Nephron (organoid): ENCODE measurements at regions not wholly inside any gene's neighbourhood (a gene's known extent, or its start where the extent isn't known, plus 50 kb on each side); places are given as distances from the start of the nearest gene placed in this dataset.
"Not testable (repeated sequence)": the region's sequence is repeated elsewhere in the genome, so short reads cannot be mapped to it uniquely, and the experiment has no call there.

ENCODE experiments used
- H3K27ac Mint-ChIP-seq, 3 experiments: 2 replicates each; pipeline ENCODE4 v1.8.0; 2020; ENCODE audit warnings: mixed read lengths in 3 of 3, mild to moderate bottlenecking in 2 of 3, moderate library complexity in 1 of 3
- H3K27me3 Mint-ChIP-seq: 2 replicates; pipeline ENCODE4 v1.8.0; 2021; ENCODE audit warnings: low read depth, mild to moderate bottlenecking, moderate library complexity, mixed read lengths
- H3K36me3 Mint-ChIP-seq: 2 replicates; pipeline ENCODE4 v1.8.0; 2020; ENCODE audit warnings: low read depth, mixed read lengths
- H3K4me1 Mint-ChIP-seq: 2 replicates; pipeline ENCODE4 v1.8.0; 2020; ENCODE audit warnings: mixed read lengths
- H3K4me3 Mint-ChIP-seq, 3 experiments: 2 replicates each; pipeline ENCODE4 v1.8.0; 2020; ENCODE audit warnings: mild to moderate bottlenecking in 3 of 3, mixed read lengths in 3 of 3, moderate library complexity in 2 of 3
- H3K9me3 Mint-ChIP-seq: 2 replicates; pipeline ENCODE4 v1.8.0; 2020; ENCODE audit warnings: mixed read lengths
- TF ChIP-seq, protein P1 (sequence below), 3 experiments: fragments of 200-600 bp; sonication (generic); IDR thresholded peaks; one replicate each; pipeline ENCODE4 v1.5.0; 2021; ENCODE audit warnings: antibody characterized with exemption in 3 of 3; ENCODE audit not compliant: unreplicated experiment in 3 of 3

DNA sequence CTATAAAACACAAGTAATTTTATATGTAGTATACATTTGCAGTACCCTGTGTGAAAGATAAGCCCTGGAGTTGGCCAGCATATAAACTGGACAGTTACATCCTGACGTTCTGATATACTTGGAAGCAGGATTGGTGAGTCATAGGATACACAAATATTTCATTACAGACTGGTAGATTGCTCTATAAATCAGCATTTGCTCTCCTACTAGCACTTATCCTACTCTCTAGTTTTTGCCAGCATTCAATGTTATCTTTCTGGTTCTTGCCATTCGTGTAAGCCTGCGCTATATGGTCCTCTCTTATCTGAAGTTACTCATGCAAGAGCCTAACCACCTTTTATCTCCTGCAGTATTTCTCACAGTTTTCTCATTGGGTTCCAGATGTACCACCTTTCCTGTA, 680.2 kb upstream of the MMS22L start:
- no peaks in the 10 kb centered on the region for H3K36me3 Mint-ChIP-seq
- no peak overlapping the region for H3K4me3 Mint-ChIP-seq
- H3K27ac Mint-ChIP-seq = no peak overlapping the region
- H3K27me3 Mint-ChIP-seq = no peaks in the 10 kb centered on the region
- no peaks in the 10 kb centered on the region for H3K4me1 Mint-ChIP-seq
- TF ChIP-seq, protein P1, sequence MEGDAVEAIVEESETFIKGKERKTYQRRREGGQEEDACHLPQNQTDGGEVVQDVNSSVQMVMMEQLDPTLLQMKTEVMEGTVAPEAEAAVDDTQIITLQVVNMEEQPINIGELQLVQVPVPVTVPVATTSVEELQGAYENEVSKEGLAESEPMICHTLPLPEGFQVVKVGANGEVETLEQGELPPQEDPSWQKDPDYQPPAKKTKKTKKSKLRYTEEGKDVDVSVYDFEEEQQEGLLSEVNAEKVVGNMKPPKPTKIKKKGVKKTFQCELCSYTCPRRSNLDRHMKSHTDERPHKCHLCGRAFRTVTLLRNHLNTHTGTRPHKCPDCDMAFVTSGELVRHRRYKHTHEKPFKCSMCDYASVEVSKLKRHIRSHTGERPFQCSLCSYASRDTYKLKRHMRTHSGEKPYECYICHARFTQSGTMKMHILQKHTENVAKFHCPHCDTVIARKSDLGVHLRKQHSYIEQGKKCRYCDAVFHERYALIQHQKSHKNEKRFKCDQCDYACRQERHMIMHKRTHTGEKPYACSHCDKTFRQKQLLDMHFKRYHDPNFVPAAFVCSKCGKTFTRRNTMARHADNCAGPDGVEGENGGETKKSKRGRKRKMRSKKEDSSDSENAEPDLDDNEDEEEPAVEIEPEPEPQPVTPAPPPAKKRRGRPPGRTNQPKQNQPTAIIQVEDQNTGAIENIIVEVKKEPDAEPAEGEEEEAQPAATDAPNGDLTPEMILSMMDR (IDR thresholded peaks at IDR 0.05; ENCODE audit: unreplicated experiment in 3 of 3) = no peak
- H3K9me3 Mint-ChIP-seq = no peaks in the 10 kb centered on the region

DNA sequence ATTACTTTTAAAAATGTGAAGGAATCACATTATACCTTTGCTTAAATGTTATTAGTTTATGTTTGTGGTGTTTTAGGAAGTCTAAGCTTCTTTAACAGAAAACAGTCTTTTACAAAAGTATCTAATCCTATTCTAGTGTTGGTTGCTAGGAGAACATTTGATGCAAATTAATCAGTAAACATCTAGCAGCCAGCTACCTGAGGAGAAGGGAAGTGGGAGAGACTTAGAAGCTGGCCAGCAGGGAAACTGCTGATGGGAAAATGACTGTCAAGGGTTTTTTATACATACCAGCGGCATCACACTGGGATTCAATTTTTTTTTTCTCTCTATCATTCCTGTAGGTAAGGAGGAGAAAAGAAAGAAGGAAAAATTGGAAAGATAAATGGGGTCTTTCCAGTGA, 686.0 kb upstream of the MMS22L start:
- H3K27ac Mint-ChIP-seq = no peak overlapping the region
- no peaks in the 10 kb centered on the region for H3K9me3 Mint-ChIP-seq
- H3K27me3 Mint-ChIP-seq = no peaks in the 10 kb centered on the region
- TF ChIP-seq, protein P1 (IDR thresholded peaks at IDR 0.05; ENCODE audit: unreplicated experiment in 3 of 3) = no peak
- H3K4me3 Mint-ChIP-seq = no peak overlapping the region
- H3K36me3 Mint-ChIP-seq = no peaks in the 10 kb centered on the region
- H3K4me1 Mint-ChIP-seq = no peaks in the 10 kb centered on the region

DNA sequence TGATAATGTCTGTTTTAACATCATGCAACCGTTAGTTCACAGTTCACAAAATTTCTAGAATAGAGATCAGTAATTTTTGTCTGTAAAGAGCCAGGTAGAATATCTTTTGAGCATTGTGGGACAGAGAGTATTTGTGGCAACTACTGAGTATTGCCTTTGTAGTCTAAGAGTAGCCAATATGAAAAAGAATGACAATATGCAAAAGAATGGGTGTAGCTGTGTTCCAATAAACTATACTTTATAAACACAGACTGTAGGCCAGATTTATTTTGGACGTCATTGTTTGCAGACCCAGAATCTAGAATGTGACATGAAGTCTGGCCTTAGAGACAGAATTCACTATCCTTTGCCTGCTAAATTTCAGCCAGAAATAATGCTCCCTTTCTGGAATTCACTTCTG, 694.1 kb upstream of the MMS22L start:
- Mint-ChIP-seq H3K27ac (no peak overlapping the region), H3K4me1 (no peaks in the 10 kb centered on the region), H3K36me3 (no peaks in the 10 kb centered on the region), H3K27me3 (no peaks in the 10 kb centered on the region), H3K4me3 (no peak overlapping the region), H3K9me3 (no peaks in the 10 kb centered on the region)
- TF ChIP-seq, protein P1 (IDR thresholded peaks at IDR 0.05; ENCODE audit: unreplicated experiment in 3 of 3) = no peak

DNA sequence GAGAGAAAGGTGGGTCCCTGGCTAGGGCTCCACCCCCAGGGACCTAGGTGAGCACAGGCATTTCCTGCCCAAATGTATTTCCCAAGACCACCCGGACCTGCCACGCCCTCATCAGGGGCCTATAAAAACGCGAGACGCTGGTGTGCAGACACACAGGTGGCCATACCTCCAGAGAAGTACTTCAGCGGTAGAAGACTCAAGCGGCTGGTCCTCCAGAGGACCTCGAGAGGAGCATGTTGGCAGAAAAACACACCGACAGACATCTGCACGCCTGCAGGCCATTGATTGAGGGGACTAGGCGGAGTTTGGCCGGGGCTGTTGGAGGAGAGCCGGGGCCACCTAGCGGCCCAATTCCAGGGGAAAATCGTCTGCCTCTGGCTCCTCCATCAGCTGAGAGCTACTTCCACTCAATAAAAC, 695.8 kb upstream of the MMS22L start:
- no peak overlapping the region for H3K27ac Mint-ChIP-seq
- H3K36me3 Mint-ChIP-seq = no peaks in the 10 kb centered on the region
- TF ChIP-seq, protein P1 (IDR thresholded peaks at IDR 0.05; ENCODE audit: unreplicated experiment in 3 of 3) = no peak
- H3K27me3 Mint-ChIP-seq = no peaks in the 10 kb centered on the region
- no peak overlapping the region for H3K4me3 Mint-ChIP-seq
- H3K4me1 Mint-ChIP-seq = no peaks in the 10 kb centered on the region
- no peaks in the 10 kb centered on the region for H3K9me3 Mint-ChIP-seq

DNA sequence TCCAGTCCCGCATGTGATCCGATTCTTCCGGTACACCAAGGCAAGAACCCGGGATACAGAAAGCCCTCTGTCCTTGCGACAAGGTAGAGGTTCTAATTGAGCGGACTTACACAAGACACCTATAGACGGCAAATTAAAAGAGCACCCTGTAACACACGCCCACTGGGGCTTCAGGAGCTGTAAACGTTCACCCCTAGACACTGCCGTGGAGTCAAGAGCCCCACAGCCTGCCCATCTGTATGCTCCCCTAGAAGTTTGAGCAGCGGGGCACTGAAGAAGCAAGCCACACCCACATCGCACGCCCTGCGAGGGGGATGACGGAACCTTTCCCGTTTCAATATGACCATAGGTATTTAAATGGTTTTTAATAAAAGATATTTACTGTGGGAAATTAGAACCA, 696.3 kb upstream of the MMS22L start:
- not testable (repeated sequence) for H3K27me3 Mint-ChIP-seq, H3K36me3 Mint-ChIP-seq, H3K27ac Mint-ChIP-seq, H3K4me1 Mint-ChIP-seq, H3K4me3 Mint-ChIP-seq, H3K9me3 Mint-ChIP-seq

DNA sequence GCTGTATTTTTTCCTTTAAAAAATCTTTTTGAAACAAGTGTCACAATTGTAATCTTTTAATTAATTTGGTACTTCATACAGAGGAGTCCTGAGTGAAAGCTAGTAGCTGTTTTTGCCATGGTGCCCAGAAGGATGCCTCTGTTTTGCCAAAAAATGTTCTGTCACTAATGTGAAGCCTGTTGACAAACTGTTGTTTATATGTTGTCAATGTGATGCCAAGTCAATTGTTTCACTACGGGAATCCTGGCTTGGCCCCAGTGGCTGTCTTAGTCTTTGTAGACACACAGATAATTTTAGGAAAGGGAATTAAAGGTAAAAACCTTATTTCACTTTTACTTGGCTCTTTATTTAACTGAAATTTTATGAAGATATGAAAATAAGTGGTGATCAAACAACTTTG, 706.4 kb upstream of the MMS22L start:
- no peaks in the 10 kb centered on the region for H3K27me3 Mint-ChIP-seq
- H3K4me1 Mint-ChIP-seq = no peaks in the 10 kb centered on the region
- no peaks in the 10 kb centered on the region for H3K9me3 Mint-ChIP-seq
- H3K36me3 Mint-ChIP-seq = no peaks in the 10 kb centered on the region
- H3K4me3 Mint-ChIP-seq = no peak overlapping the region
- TF ChIP-seq, protein P1 (IDR thresholded peaks at IDR 0.05; ENCODE audit: unreplicated experiment in 3 of 3) = no peak
- H3K27ac Mint-ChIP-seq = no peak overlapping the region

DNA sequence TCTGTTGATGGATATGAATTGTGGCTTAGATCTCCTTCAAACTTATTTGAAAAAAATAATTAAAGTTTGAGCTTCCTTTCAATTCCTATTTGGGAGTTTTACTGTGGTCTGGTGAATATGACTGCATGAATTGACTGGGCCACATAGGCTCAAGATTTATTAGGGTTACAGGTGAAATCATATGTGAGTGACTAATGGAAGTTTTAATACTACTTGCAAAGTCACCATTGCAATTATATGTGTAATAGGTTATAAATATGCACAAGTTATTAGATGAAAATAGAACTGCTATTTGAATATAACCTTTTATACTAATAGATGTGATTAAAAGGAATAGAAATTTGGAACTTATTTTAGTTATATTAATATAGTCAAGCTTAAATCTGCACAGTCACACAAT, 712.1 kb upstream of the MMS22L start:
- TF ChIP-seq, protein P1 (IDR thresholded peaks at IDR 0.05; ENCODE audit: unreplicated experiment in 3 of 3) = no peak
- Mint-ChIP-seq H3K27ac (no peak overlapping the region), H3K36me3 (no peaks in the 10 kb centered on the region), H3K9me3 (no peaks in the 10 kb centered on the region), H3K27me3 (no peaks in the 10 kb centered on the region), H3K4me1 (no peaks in the 10 kb centered on the region), H3K4me3 (no peak overlapping the region)
